ENCODE measurements at regions not wholly inside any gene's neighbourhood (a gene's known extent, or its start where the extent isn't known, plus 50 kb on each side); places are given as distances from the start of the nearest gene placed in this dataset.
"Not testable (repeated sequence)": the region's sequence is repeated elsewhere in the genome, so short reads cannot be mapped to it uniquely, and the experiment has no call there.

GRCh38 chr20:55086421-55086820 is 611.0 kb downstream of the DOK5 start:
- Histone ChIP-seq H3K36me3 (no peaks in the 10 kb centered on the region), H3K9me3 (no peaks in the 10 kb centered on the region), H3K27me3 (replicated peaks; ENCODE audit: insufficient read depth) (no peaks in the 10 kb centered on the region), H3K27ac (no peak overlapping the region), H3K4me3 (no peak overlapping the region), H3K4me1 (ENCODE audit: control insufficient read depth in 1 of 2, low read depth in 2 of 2) (no peaks in the 10 kb centered on the region)
- DNase-seq (ENCODE audit: low spot score) (no peak), ATAC-seq (ENCODE audit: insufficient number of reproducible peaks, low FRiP score, low read depth) (no peak)
- no peak for TF ChIP-seq CTCF (IDR thresholded peaks at IDR 0.05)

- Histone ChIP-seq H3K27ac (no peak overlapping the region), H3K9me3 (no peaks in the 10 kb centered on the region), H3K27me3 (replicated peaks; ENCODE audit: insufficient read depth) (no peaks in the 10 kb centered on the region), H3K4me3 (no peak overlapping the region), H3K36me3 (no peaks in the 10 kb centered on the region), H3K4me1 (ENCODE audit: control insufficient read depth in 1 of 2, low read depth in 2 of 2) (no peaks in the 10 kb centered on the region)
- DNase-seq (ENCODE audit: low spot score) (no peak), ATAC-seq (ENCODE audit: insufficient number of reproducible peaks, low FRiP score, low read depth) (no peak)
- TF ChIP-seq CTCF (IDR thresholded peaks at IDR 0.05), result no peak
Measured at GRCh38 chr20:55079917-55080316, 604.5 kb downstream of the DOK5 start.

- DNase-seq (ENCODE audit: low spot score); H3K9me3 ChIP-seq: not testable (repeated sequence)
Measured at GRCh38 chr20:55074266-55074840, 599.0 kb downstream of the DOK5 start.

GRCh38 chr20:55070001-55070400 is 594.6 kb downstream of the DOK5 start:
- Histone ChIP-seq H3K27ac (no peak overlapping the region), H3K4me3 (no peak overlapping the region), H3K27me3 (replicated peaks; ENCODE audit: insufficient read depth) (no peaks in the 10 kb centered on the region), H3K4me1 (ENCODE audit: control insufficient read depth in 1 of 2, low read depth in 2 of 2) (no peaks in the 10 kb centered on the region), H3K36me3 (no peaks in the 10 kb centered on the region), H3K9me3 (no peaks in the 10 kb centered on the region)
- no peak for TF ChIP-seq CTCF (IDR thresholded peaks at IDR 0.05)
- DNase-seq (ENCODE audit: low spot score), result no peak
- no peak for ATAC-seq (ENCODE audit: insufficient number of reproducible peaks, low FRiP score, low read depth)

More at GRCh38 chr20:55074266-55074840, 599.0 kb downstream of the DOK5 start:
- H3K36me3 ChIP-seq; H3K4me1 ChIP-seq (ENCODE audit: control insufficient read depth in 1 of 2, low read depth in 2 of 2); H3K27me3 ChIP-seq (replicated peaks; ENCODE audit: insufficient read depth); H3K4me3 ChIP-seq; ATAC-seq (ENCODE audit: insufficient number of reproducible peaks, low FRiP score, low read depth); H3K27ac ChIP-seq: not testable (repeated sequence)

GRCh38 chr20:55067158-55067825 is 591.9 kb downstream of the DOK5 start:
- no peaks in the 10 kb centered on the region for H3K4me1 ChIP-seq (ENCODE audit: control insufficient read depth in 1 of 2, low read depth in 2 of 2)
- no peaks in the 10 kb centered on the region for H3K9me3 ChIP-seq
- no peak overlapping the region for H3K4me3 ChIP-seq
- DNase-seq (ENCODE audit: low spot score) (no peak), ATAC-seq (ENCODE audit: insufficient number of reproducible peaks, low FRiP score, low read depth) (no peak)
- no peaks in the 10 kb centered on the region for H3K27me3 ChIP-seq (replicated peaks; ENCODE audit: insufficient read depth)
- H3K36me3 ChIP-seq, result no peaks in the 10 kb centered on the region
- TF ChIP-seq CTCF (IDR thresholded peaks at IDR 0.05), result no peak
- no peak overlapping the region for H3K27ac ChIP-seq

GRCh38 chr20:55058938-55059337 is 583.5 kb downstream of the DOK5 start:
- Histone ChIP-seq H3K9me3 (no peaks in the 10 kb centered on the region), H3K4me3 (no peak overlapping the region), H3K36me3 (no peaks in the 10 kb centered on the region), H3K27ac (no peak overlapping the region), H3K27me3 (replicated peaks; ENCODE audit: insufficient read depth) (no peaks in the 10 kb centered on the region), H3K4me1 (ENCODE audit: control insufficient read depth in 1 of 2, low read depth in 2 of 2) (no peaks in the 10 kb centered on the region)
- ATAC-seq (ENCODE audit: insufficient number of reproducible peaks, low FRiP score, low read depth) (no peak), DNase-seq (ENCODE audit: low spot score) (no peak)
- TF ChIP-seq CTCF (IDR thresholded peaks at IDR 0.05), result no peak
